ENCODE measurements at regions not wholly inside any gene's neighbourhood (a gene's known extent, or its start where the extent isn't known, plus 50 kb on each side); places are given as distances from the start of the nearest gene placed in this dataset.

GRCh38 chr16:49181791-49182518, 99.7 kb downstream of the CBLN1 start (continued):
- no peak for TF ChIP-seq ZBTB33 (IDR thresholded peaks at IDR 0.05)
- TF ChIP-seq RXRA (IDR thresholded peaks at IDR 0.05): no peak

GRCh38 chr16:49179714-49180330, 101.8 kb downstream of the CBLN1 start:
- H3K27ac ChIP-seq (ENCODE audit: low read depth in 1 of 2, low read length in 2 of 2): no peak overlapping the region
- no peak overlapping the region for H3K4me3 ChIP-seq (ENCODE audit: low read depth in 1 of 3, low read length in 3 of 3)
- WGBS: 40% methylated on average over 4 of the region's 4 CpGs
- H3K36me3 ChIP-seq (ENCODE audit: control insufficient read depth in 4 of 4, insufficient read depth in 3 of 4, low read depth in 1 of 4, low read length in 3 of 4): no peaks in the 10 kb centered on the region
- peaks cover 0 to 2% (median 0%) of the 10 kb centered on the region in 4 donors for H3K27me3 ChIP-seq (ENCODE audit: control insufficient read depth in 4 of 4, insufficient read depth in 4 of 4, low read length in 3 of 4)
- H3K9me3 ChIP-seq (ENCODE audit: control insufficient read depth in 4 of 4, low read length in 3 of 4): no peaks in the 10 kb centered on the region
- no peak for DNase-seq (ENCODE audit: low spot score)
- TF ChIP-seq SP1 (IDR thresholded peaks at IDR 0.05) (no peak), ZBTB33 (IDR thresholded peaks at IDR 0.05) (no peak), REST (IDR thresholded peaks at IDR 0.05) (no peak), HNF4A (conservative IDR thresholded peaks at IDR 0.05) (no peak), YY1 (IDR thresholded peaks at IDR 0.05) (no peak), CTCF (IDR thresholded peaks at IDR 0.05; ENCODE audit: low read depth, low read length, missing input control) (no peak), RXRA (IDR thresholded peaks at IDR 0.05) (no peak), ATF3 (IDR thresholded peaks at IDR 0.05) (no peak), GABPA (IDR thresholded peaks at IDR 0.05 in 1 of 2, conservative IDR thresholded peaks at IDR 0.05 in 1 of 2) (no peak)
- no peak overlapping the region for H3K9ac ChIP-seq (ENCODE audit: low read depth in 1 of 2, low read length in 2 of 2)
- no peaks in the 10 kb centered on the region for H3K4me1 ChIP-seq (ENCODE audit: control insufficient read depth in 4 of 4, insufficient read depth in 4 of 4, low read length in 3 of 4)
